Keratinocyte (primary cell): ENCODE measurements at regions not wholly inside any gene's neighbourhood (a gene's known extent, or its start where the extent isn't known, plus 50 kb on each side); places are given as distances from the start of the nearest gene placed in this dataset.

Experiments
- DNase-seq: peaks from one replicate; pipeline ENCODE4 v3.0.0-alpha.2; 2011; ENCODE audit warnings: low read depth, missing footprints, low spot score
- FAIRE-seq: peaks from 2 replicates; lab custom pipeline; 2011; peaks lifted over from hg19 to GRCh38; lab: Jason Lieb, UNC
- H2AFZ ChIP-seq: 2 replicates; pipeline ENCODE4 v1.6.0; 2012; ENCODE audit warnings: low read length, control low read depth, inconsistent platforms; ENCODE audit not compliant: control insufficient read depth
- H3K27ac ChIP-seq: 2 replicates; pipeline ENCODE4 v1.5.1; 2011; ENCODE audit warnings: low read length; ENCODE audit not compliant: control insufficient read depth, insufficient read depth
- H3K27me3 ChIP-seq: 3 replicates; pipeline ENCODE4 v1.6.0; 2011; ENCODE audit warnings: low read length; ENCODE audit not compliant: control insufficient read depth, insufficient read depth; ENCODE audit errors: extremely low read depth
- H3K36me3 ChIP-seq, 2 experiments: 2 replicates in 1 of 2; 3 replicates in 1 of 2; pipeline ENCODE4 v1.5.1; 2011; ENCODE audit warnings: low read length in 2 of 2, mild to moderate bottlenecking in 1 of 2; ENCODE audit not compliant: control insufficient read depth in 2 of 2, insufficient read depth in 2 of 2; ENCODE audit errors: extremely low read depth in 1 of 2
- H3K4me1 ChIP-seq: 3 replicates; pipeline ENCODE4 v1.5.1; 2011; ENCODE audit warnings: low read length; ENCODE audit not compliant: control insufficient read depth, insufficient read depth; ENCODE audit errors: extremely low read depth
- H3K4me2 ChIP-seq: 3 replicates; pipeline ENCODE4 v1.6.0; 2011; ENCODE audit warnings: low read depth, low read length; ENCODE audit not compliant: control insufficient read depth, insufficient read depth; ENCODE audit errors: extremely low read depth
- H3K4me3 ChIP-seq, 3 experiments: fragments of 200-600 bp in 1 of 3; sonication (generic) in 1 of 3; 2 replicates in 2 of 3; 3 replicates in 1 of 3; pipeline ENCODE4 v1.5.1; 2011 to 2016; ENCODE audit warnings: low read length in 3 of 3, mild to moderate bottlenecking in 3 of 3, control low read depth in 2 of 3, inconsistent platforms in 1 of 3, low read depth in 1 of 3, mixed read lengths in 1 of 3, mixed run types in 1 of 3, moderate library complexity in 1 of 3; ENCODE audit not compliant: control insufficient read depth in 2 of 3, insufficient read depth in 2 of 3; ENCODE audit errors: extremely low read depth in 1 of 3
- H3K79me2 ChIP-seq: 2 replicates; pipeline ENCODE4 v1.6.0; 2012; ENCODE audit warnings: low read length; ENCODE audit not compliant: control insufficient read depth, insufficient read depth
- H3K9ac ChIP-seq: 3 replicates; pipeline ENCODE4 v1.6.0; 2011; ENCODE audit warnings: low read length; ENCODE audit not compliant: control insufficient read depth, insufficient read depth; ENCODE audit errors: extremely low read depth
- H3K9me1 ChIP-seq: 3 replicates; pipeline ENCODE4 v1.6.0; 2011; ENCODE audit warnings: low read length; ENCODE audit not compliant: control insufficient read depth, insufficient read depth; ENCODE audit errors: extremely low read depth
- H3K9me3 ChIP-seq: 2 replicates; pipeline ENCODE4 v1.5.1; 2012; ENCODE audit warnings: low read depth, low read length; ENCODE audit not compliant: control insufficient read depth
- H4K20me1 ChIP-seq: 3 replicates; pipeline ENCODE4 v1.6.0; 2011; ENCODE audit warnings: low read length; ENCODE audit not compliant: control insufficient read depth, insufficient read depth; ENCODE audit errors: extremely low read depth
- EZH2 ChIP-seq: IDR thresholded peaks from one replicate; pipeline ENCODE4 v1.6.1; 2012; ENCODE audit warnings: inconsistent platforms, mild to moderate bottlenecking, low read length, moderate library complexity
- dilution Hi-C: fragments of 300-500 bp; cut with MboI; formaldehyde crosslinking; loops from one replicate; pipeline ENCODE4 v1.7.0; 2020; ENCODE audit warnings: low sequenced_read_pairs; ENCODE audit not compliant: extremely low pct_ligation_motif_present
- TF ChIP-seq, protein P1 (sequence below), 3 experiments: IDR thresholded peaks in 1 of 3; conservative IDR thresholded peaks in 1 of 3; optimal IDR thresholded peaks in 1 of 3; 2 replicates in 2 of 3; 3 replicates in 1 of 3; pipeline versions ENCODE3 to v1.5.1; 2011; ENCODE audit warnings: low read length in 3 of 3, mild to moderate bottlenecking in 3 of 3, moderate library complexity in 2 of 3, control low read depth in 1 of 3, inconsistent platforms in 1 of 3; ENCODE audit not compliant: insufficient read depth in 2 of 3; ENCODE audit errors: extremely low read depth in 1 of 3

- FAIRE-seq (no peak), DNase-seq (no peak)
- H3K4me3 ChIP-seq: no peak overlapping the region
- no peaks in the 10 kb centered on the region for H3K9me3 ChIP-seq
- H3K4me1 ChIP-seq: no peaks in the 10 kb centered on the region
- no peak for TF ChIP-seq EZH2
- TF ChIP-seq, protein P1, sequence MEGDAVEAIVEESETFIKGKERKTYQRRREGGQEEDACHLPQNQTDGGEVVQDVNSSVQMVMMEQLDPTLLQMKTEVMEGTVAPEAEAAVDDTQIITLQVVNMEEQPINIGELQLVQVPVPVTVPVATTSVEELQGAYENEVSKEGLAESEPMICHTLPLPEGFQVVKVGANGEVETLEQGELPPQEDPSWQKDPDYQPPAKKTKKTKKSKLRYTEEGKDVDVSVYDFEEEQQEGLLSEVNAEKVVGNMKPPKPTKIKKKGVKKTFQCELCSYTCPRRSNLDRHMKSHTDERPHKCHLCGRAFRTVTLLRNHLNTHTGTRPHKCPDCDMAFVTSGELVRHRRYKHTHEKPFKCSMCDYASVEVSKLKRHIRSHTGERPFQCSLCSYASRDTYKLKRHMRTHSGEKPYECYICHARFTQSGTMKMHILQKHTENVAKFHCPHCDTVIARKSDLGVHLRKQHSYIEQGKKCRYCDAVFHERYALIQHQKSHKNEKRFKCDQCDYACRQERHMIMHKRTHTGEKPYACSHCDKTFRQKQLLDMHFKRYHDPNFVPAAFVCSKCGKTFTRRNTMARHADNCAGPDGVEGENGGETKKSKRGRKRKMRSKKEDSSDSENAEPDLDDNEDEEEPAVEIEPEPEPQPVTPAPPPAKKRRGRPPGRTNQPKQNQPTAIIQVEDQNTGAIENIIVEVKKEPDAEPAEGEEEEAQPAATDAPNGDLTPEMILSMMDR (optimal IDR thresholded peaks at IDR 0.05 in 1 of 3, IDR thresholded peaks at IDR 0.05 in 1 of 3, conservative IDR thresholded peaks at IDR 0.05 in 1 of 3; ENCODE audit: extremely low read depth in 1 of 3, insufficient read depth in 2 of 3, low read length in 3 of 3): no peak
- H3K27me3 ChIP-seq: no peaks in the 10 kb centered on the region
- no peak overlapping the region for H3K9ac ChIP-seq
- no peaks in the 10 kb centered on the region for H3K79me2 ChIP-seq
- no peak overlapping the region for H2AFZ ChIP-seq
- H3K4me2 ChIP-seq: no peak overlapping the region
- no peaks in the 10 kb centered on the region for H3K36me3 ChIP-seq
- H4K20me1 ChIP-seq: no peaks in the 10 kb centered on the region
- H3K27ac ChIP-seq: no peak overlapping the region
- no peaks in the 10 kb centered on the region for H3K9me1 ChIP-seq
- dilution Hi-C loops: no loop called here
Observed at GRCh38 chr11:22133776-22134175, 59.1 kb upstream of the ANO5 start.

GRCh38 chr11:22138264-22138663 lies 54.6 kb upstream of the ANO5 start:
- no peak overlapping the region for H3K9ac ChIP-seq
- H3K4me2 ChIP-seq: no peak overlapping the region
- H3K4me3 ChIP-seq: no peak overlapping the region
- H3K27me3 ChIP-seq: no peaks in the 10 kb centered on the region
- H3K36me3 ChIP-seq: no peaks in the 10 kb centered on the region
- peaks cover 1% of the 10 kb centered on the region for H3K9me3 ChIP-seq
- no peaks in the 10 kb centered on the region for H4K20me1 ChIP-seq
- no peak overlapping the region for H3K27ac ChIP-seq
- no peaks in the 10 kb centered on the region for H3K4me1 ChIP-seq
- TF ChIP-seq, protein P1 (optimal IDR thresholded peaks at IDR 0.05 in 1 of 3, IDR thresholded peaks at IDR 0.05 in 1 of 3, conservative IDR thresholded peaks at IDR 0.05 in 1 of 3; ENCODE audit: extremely low read depth in 1 of 3, insufficient read depth in 2 of 3, low read length in 3 of 3): no peak
- TF ChIP-seq EZH2: no peak
- no peaks in the 10 kb centered on the region for H3K9me1 ChIP-seq
- FAIRE-seq: no peak
- DNase-seq: no peak
- no peaks in the 10 kb centered on the region for H3K79me2 ChIP-seq
- dilution Hi-C loops: no loop called here
- H2AFZ ChIP-seq: no peak overlapping the region
